HG03108 (cell line): ENCODE measurements at regions not wholly inside any gene's neighbourhood (a gene's known extent, or its start where the extent isn't known, plus 50 kb on each side); places are given as distances from the start of the nearest gene placed in this dataset.
"Not testable (repeated sequence)": the region's sequence is repeated elsewhere in the genome, so short reads cannot be mapped to it uniquely, and the experiment has no call there.

Experiments
- ATAC-seq: cut with Tn5 transposase; IDR thresholded peaks from one replicate; pipeline ENCODE4 v1.9.1; 2021; ENCODE audit warnings: moderate library complexity; ENCODE audit not compliant: unreplicated experiment

- ATAC-seq = peak; percentile 78
These were observed 5455.9 kb upstream of the TPTE start for GRCh38 chr21:5065240-5066211.

GRCh38 chr21:5066682-5067251 is 5454.6 kb upstream of the TPTE start:
- not testable (repeated sequence) for ATAC-seq

GRCh38 chr21:5067326-5068048 is 5453.9 kb upstream of the TPTE start:
- ATAC-seq = not testable (repeated sequence)

- ATAC-seq = not testable (repeated sequence)
These were observed 5452.7 kb upstream of the TPTE start for GRCh38 chr21:5068649-5069048.

- not testable (repeated sequence) for ATAC-seq
These were observed 5450.2 kb upstream of the TPTE start for GRCh38 chr21:5071180-5071579.

- not testable (repeated sequence) for ATAC-seq
These were observed 5444.5 kb upstream of the TPTE start for GRCh38 chr21:5076854-5077253.

- ATAC-seq = not testable (repeated sequence)
These were observed 5442.0 kb upstream of the TPTE start for GRCh38 chr21:5079361-5079760.

GRCh38 chr21:5080015-5080414 is 5441.4 kb upstream of the TPTE start:
- not testable (repeated sequence) for ATAC-seq

GRCh38 chr21:5084246-5084645 is 5437.1 kb upstream of the TPTE start:
- not testable (repeated sequence) for ATAC-seq

GRCh38 chr21:5085456-5085855 is 5435.9 kb upstream of the TPTE start:
- not testable (repeated sequence) for ATAC-seq

GRCh38 chr21:5086416-5086815 is 5435.0 kb upstream of the TPTE start:
- not testable (repeated sequence) for ATAC-seq

- ATAC-seq = not testable (repeated sequence)
These were observed 5432.6 kb upstream of the TPTE start for GRCh38 chr21:5088820-5089219.

GRCh38 chr21:5089399-5090089 is 5431.8 kb upstream of the TPTE start:
- ATAC-seq = not testable (repeated sequence)

GRCh38 chr21:5090132-5091079 is 5431.0 kb upstream of the TPTE start:
- not testable (repeated sequence) for ATAC-seq

GRCh38 chr21:5091274-5091673 is 5430.1 kb upstream of the TPTE start:
- not testable (repeated sequence) for ATAC-seq

- not testable (repeated sequence) for ATAC-seq
These were observed 5425.8 kb upstream of the TPTE start for GRCh38 chr21:5095628-5096027.

- ATAC-seq = not testable (repeated sequence)
These were observed 5423.2 kb upstream of the TPTE start for GRCh38 chr21:5098010-5098743.

GRCh38 chr21:5100604-5101174 is 5420.7 kb upstream of the TPTE start:
- ATAC-seq = not testable (repeated sequence)
